ENCODE measurements at regions not wholly inside any gene's neighbourhood (a gene's known extent, or its start where the extent isn't known, plus 50 kb on each side); places are given as distances from the start of the nearest gene placed in this dataset.
"Not testable (repeated sequence)": the region's sequence is repeated elsewhere in the genome, so short reads cannot be mapped to it uniquely, and the experiment has no call there.

GRCh38 chr3:152646004-152646403 lies 188.9 kb upstream of the P2RY1 start:
- DNase-seq = no peak
- Histone ChIP-seq H3K27ac (no peak overlapping the region), H3K27me3 (no peaks in the 10 kb centered on the region), H3K9me3 (no peaks in the 10 kb centered on the region), H3K4me1 (peaks cover 4% of the 10 kb centered on the region), H3K36me3 (ENCODE audit: low read depth, missing control alignments) (no peaks in the 10 kb centered on the region), H3K4me3 (no peak overlapping the region)
- intact Hi-C loops (cut with DNase I; ENCODE audit: low total_unique reads) = no loop called here
- 38 to 57% methylated on average over 4 of the region's 4 CpGs for WGBS, 2 donors
- no peak for TF ChIP-seq POLR2A (IDR thresholded peaks at IDR 0.05)
- no peak for TF ChIP-seq CTCF (IDR thresholded peaks at IDR 0.05)

- no peak overlapping the region for H3K4me3 ChIP-seq
- peak; percentile 60 for DNase-seq
- H3K27ac ChIP-seq = no peak overlapping the region
- H3K36me3 ChIP-seq (ENCODE audit: low read depth, missing control alignments) = no peaks in the 10 kb centered on the region
- intact Hi-C loops (cut with DNase I; ENCODE audit: low total_unique reads) = no loop called here
- no peak for TF ChIP-seq POLR2A (IDR thresholded peaks at IDR 0.05)
- no peaks in the 10 kb centered on the region for H3K27me3 ChIP-seq
- H3K4me1 ChIP-seq = peaks cover 4% of the 10 kb centered on the region
- H3K9me3 ChIP-seq = no peaks in the 10 kb centered on the region
- WGBS, 2 donors = 37 to 72% methylated on average over 4 of the region's 4 CpGs
Observed at GRCh38 chr3:152650177-152650576, 184.8 kb upstream of the P2RY1 start.

- intact Hi-C loops (cut with DNase I; ENCODE audit: low total_unique reads); H3K36me3 ChIP-seq (ENCODE audit: low read depth, missing control alignments); DNase-seq; H3K27ac ChIP-seq; H3K4me3 ChIP-seq; H3K27me3 ChIP-seq; H3K9me3 ChIP-seq; H3K4me1 ChIP-seq: not testable (repeated sequence)
- WGBS, 2 donors = 80 to 89% methylated on average over 4 of the region's 4 CpGs
Observed at GRCh38 chr3:152650923-152651322, 184.0 kb upstream of the P2RY1 start.

GRCh38 chr3:152656214-152656971 lies 178.5 kb upstream of the P2RY1 start:
- intact Hi-C loops (cut with DNase I; ENCODE audit: low total_unique reads) = no loop called here
- 18 to 23% methylated on average over 10 of the region's 10 CpGs for WGBS, 2 donors
- H3K36me3 ChIP-seq (ENCODE audit: low read depth, missing control alignments) = no peaks in the 10 kb centered on the region
- TF ChIP-seq CTCF (IDR thresholded peaks at IDR 0.05) (no peak), POLR2A (IDR thresholded peaks at IDR 0.05) (no peak)
- no peaks in the 10 kb centered on the region for H3K27me3 ChIP-seq
- no peaks in the 10 kb centered on the region for H3K9me3 ChIP-seq
- peak overlapping the region; percentile 1 to 4 for H3K27ac ChIP-seq
- DNase-seq = peak; percentile 42
- H3K4me1 ChIP-seq = peaks cover 5% of the 10 kb centered on the region
- no peak overlapping the region for H3K4me3 ChIP-seq

GRCh38 chr3:152656972-152657355 lies 178.0 kb upstream of the P2RY1 start:
- no peaks in the 10 kb centered on the region for H3K27me3 ChIP-seq
- no peak overlapping the region for H3K4me3 ChIP-seq
- TF ChIP-seq CTCF (IDR thresholded peaks at IDR 0.05) = no peak
- no peak for TF ChIP-seq POLR2A (IDR thresholded peaks at IDR 0.05)
- H3K4me1 ChIP-seq = peaks cover 5% of the 10 kb centered on the region
- no peak for DNase-seq
- intact Hi-C loops (cut with DNase I; ENCODE audit: low total_unique reads) = no loop called here
- H3K9me3 ChIP-seq = no peaks in the 10 kb centered on the region
- H3K27ac ChIP-seq = peak overlapping the region in 1 of 2 donors; percentile 4
- no peaks in the 10 kb centered on the region for H3K36me3 ChIP-seq (ENCODE audit: low read depth, missing control alignments)

Measured in testis (tissue), 2 donors.